Kidney epithelial cell (primary cell): ENCODE measurements at regions not wholly inside any gene's neighbourhood (a gene's known extent, or its start where the extent isn't known, plus 50 kb on each side); places are given as distances from the start of the nearest gene placed in this dataset.

ENCODE experiments used
- DNase-seq: peaks from one replicate; pipeline ENCODE4 v3.0.0-alpha.2; 2010; ENCODE audit warnings: low read depth
- H3K27me3 ChIP-seq: 2 replicates; pipeline ENCODE4 v1.6.0; 2011; ENCODE audit warnings: low read length; ENCODE audit not compliant: control insufficient read depth, insufficient read depth
- H3K36me3 ChIP-seq: 2 replicates; pipeline ENCODE4 v1.5.1; 2011; ENCODE audit warnings: low read length; ENCODE audit not compliant: control insufficient read depth, insufficient read depth
- H3K4me3 ChIP-seq: 2 replicates; pipeline ENCODE4 v1.5.1; 2011; ENCODE audit warnings: low read depth, mild to moderate bottlenecking, control low read depth, low read length
- TF ChIP-seq, protein P1 (sequence below): IDR thresholded peaks from 2 replicates; pipeline ENCODE4 v1.5.1; 2011; ENCODE audit warnings: mild to moderate bottlenecking, moderate library complexity, low read length, control low read depth, inconsistent platforms; ENCODE audit not compliant: insufficient read depth, poor library complexity, severe bottlenecking

DNA sequence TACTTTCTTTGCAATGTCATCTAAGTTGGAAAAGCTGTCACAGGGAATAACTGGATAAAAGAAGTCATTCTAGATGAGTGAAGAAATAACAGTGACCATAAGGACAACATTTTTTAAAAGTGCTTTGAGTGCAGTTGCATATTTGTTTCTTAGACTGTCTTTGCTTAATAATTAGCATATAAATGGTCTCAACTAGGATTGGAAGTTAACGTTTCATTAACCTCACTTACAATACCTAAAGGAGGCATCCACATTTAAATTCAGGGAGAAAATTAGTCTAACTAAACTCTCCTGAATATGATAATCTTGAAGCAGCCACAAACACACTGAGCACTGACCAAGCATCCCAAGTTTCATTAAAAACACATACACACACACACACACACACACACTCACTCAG lies 780.7 kb downstream of the PCDH18 start:
- Histone ChIP-seq H3K4me3 (no peak overlapping the region), H3K27me3 (no peaks in the 10 kb centered on the region), H3K36me3 (no peaks in the 10 kb centered on the region)
- TF ChIP-seq, protein P1, sequence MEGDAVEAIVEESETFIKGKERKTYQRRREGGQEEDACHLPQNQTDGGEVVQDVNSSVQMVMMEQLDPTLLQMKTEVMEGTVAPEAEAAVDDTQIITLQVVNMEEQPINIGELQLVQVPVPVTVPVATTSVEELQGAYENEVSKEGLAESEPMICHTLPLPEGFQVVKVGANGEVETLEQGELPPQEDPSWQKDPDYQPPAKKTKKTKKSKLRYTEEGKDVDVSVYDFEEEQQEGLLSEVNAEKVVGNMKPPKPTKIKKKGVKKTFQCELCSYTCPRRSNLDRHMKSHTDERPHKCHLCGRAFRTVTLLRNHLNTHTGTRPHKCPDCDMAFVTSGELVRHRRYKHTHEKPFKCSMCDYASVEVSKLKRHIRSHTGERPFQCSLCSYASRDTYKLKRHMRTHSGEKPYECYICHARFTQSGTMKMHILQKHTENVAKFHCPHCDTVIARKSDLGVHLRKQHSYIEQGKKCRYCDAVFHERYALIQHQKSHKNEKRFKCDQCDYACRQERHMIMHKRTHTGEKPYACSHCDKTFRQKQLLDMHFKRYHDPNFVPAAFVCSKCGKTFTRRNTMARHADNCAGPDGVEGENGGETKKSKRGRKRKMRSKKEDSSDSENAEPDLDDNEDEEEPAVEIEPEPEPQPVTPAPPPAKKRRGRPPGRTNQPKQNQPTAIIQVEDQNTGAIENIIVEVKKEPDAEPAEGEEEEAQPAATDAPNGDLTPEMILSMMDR: no peak
- DNase-seq: no peak

DNA sequence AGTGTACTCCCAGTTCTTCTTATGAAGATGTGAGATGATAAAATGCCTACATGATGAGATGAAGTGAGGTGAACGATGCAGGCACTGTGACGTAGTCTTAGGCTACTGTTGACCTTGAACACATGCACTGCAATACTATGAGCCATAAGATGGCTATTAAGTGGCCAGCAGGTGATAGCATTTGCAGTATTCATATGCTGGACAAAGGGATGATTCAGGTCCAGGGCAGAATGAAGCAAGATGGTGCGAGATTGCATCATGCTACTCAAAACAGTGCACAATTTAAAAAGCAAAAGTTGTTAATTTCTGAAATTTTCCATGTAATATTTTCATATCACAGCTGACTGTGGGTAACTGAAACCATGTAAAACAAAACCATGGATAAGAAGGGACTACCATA lies 781.4 kb downstream of the PCDH18 start:
- Histone ChIP-seq H3K27me3 (no peaks in the 10 kb centered on the region), H3K4me3 (no peak overlapping the region), H3K36me3 (no peaks in the 10 kb centered on the region)
- TF ChIP-seq, protein P1: no peak
- no peak for DNase-seq

DNA sequence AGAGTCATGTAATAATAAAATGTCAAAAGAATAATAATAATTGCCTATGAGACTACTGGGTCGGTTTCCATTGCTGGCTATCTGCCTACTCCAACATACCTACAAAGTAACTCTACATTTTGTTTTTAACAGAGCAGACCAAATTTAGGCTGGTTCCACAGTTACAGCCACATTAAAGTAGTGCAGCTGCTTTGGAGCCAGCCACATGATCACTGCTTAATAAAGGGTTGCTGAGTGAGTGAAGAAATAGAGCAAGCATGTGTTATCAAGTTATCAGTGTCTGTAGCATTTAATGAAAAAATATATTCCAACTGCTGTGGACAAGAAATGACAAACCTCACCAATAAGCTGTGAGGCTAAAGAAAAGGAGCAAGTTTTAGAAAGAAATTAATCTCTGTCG lies 782.3 kb downstream of the PCDH18 start:
- TF ChIP-seq, protein P1: no peak
- Histone ChIP-seq H3K27me3 (no peaks in the 10 kb centered on the region), H3K36me3 (no peaks in the 10 kb centered on the region), H3K4me3 (no peak overlapping the region)
- DNase-seq: no peak

DNA sequence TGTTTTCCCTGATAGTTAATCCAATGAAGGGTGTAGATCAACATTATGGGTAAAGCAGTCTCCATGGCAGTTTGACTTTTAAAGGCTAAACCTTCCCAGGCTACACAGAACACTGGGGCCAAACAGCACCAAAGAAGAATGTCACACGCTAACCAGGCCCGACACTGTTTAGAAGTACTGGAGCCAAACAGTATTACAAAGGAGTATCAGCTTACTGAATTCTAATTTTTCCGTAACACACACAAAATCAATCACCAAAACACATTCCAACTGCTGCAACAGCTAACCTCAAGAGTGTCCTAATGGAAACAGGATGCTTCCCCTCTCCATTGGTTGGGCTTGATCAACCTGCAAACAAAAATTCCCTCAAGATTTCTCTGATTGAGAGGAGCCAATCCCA lies 783.5 kb downstream of the PCDH18 start:
- H3K36me3 ChIP-seq: no peaks in the 10 kb centered on the region
- TF ChIP-seq, protein P1: no peak
- no peak overlapping the region for H3K4me3 ChIP-seq
- DNase-seq: no peak
- no peaks in the 10 kb centered on the region for H3K27me3 ChIP-seq

DNA sequence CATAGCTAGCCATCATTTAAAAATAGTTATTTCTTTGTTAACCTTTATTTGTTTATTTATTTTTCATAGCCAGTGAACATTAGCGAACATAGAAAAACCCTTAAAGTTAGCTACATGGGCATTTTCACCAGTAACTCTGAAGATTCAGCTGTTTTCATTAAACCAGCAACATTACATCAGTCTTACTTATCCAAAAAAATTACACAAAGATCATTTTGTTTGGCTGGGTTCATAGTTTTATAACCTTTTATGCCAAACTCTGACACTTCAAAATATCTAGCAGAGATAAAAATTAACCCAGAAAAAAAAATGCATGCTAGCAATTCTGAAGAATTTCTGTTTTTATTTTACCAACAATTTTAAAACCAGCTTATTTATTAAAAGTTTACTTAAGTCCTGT lies 784.1 kb downstream of the PCDH18 start:
- TF ChIP-seq, protein P1: no peak
- H3K27me3 ChIP-seq: no peaks in the 10 kb centered on the region
- DNase-seq: no peak
- H3K36me3 ChIP-seq: no peaks in the 10 kb centered on the region
- H3K4me3 ChIP-seq: no peak overlapping the region

DNA sequence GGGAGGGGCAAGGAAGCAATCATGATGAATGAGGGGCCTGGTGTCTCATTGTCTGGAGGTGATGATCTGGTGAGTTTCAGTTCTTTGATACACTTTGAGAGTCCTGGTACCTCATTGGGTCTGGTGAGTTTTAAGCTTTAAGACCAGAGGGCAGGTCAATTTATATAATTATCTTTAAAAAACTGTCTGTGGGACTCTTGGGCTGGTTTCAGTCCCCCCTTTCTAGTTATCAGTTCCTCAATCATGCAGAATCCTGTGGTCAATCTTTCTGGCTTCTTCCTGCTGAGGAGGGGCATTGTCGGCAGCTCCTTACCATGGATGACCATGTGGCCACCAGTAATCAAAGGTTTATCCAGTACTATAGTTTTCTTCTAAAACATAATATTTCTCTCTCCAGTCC lies 789.1 kb downstream of the PCDH18 start:
- TF ChIP-seq, protein P1: no peak
- H3K4me3 ChIP-seq: no peak overlapping the region
- no peaks in the 10 kb centered on the region for H3K27me3 ChIP-seq
- H3K36me3 ChIP-seq: no peaks in the 10 kb centered on the region
- DNase-seq: no peak
